Mucosa of descending colon (tissue), 3 donors: ENCODE measurements at regions not wholly inside any gene's neighbourhood (a gene's known extent, or its start where the extent isn't known, plus 50 kb on each side); places are given as distances from the start of the nearest gene placed in this dataset.

Source experiments
- ATAC-seq: fragments of 200-7000 bp; cut with Tn5 transposase; one replicate; pipeline ENCODE4 v1.9.1; 2020; ENCODE audit warnings: mild to moderate bottlenecking, moderate library complexity
- DNase-seq, 3 donors: peaks; one replicate each; pipeline ENCODE4 v3.0.0-alpha.2; 2020
- H3K36me3 ChIP-seq: fragments of 200-600 bp; one replicate; pipeline ENCODE4 v1.8.0; 2021; ENCODE audit warnings: low read depth, mild to moderate bottlenecking
- H3K4me1 ChIP-seq: fragments of 200-600 bp; one replicate; pipeline ENCODE4 v1.8.0; 2021; ENCODE audit warnings: low read depth, mild to moderate bottlenecking
- H3K4me3 ChIP-seq: fragments of 200-600 bp; one replicate; pipeline ENCODE4 v1.8.0; 2021; ENCODE audit warnings: mild to moderate bottlenecking
- H3K9me3 ChIP-seq: fragments of 200-600 bp; one replicate; pipeline ENCODE4 v1.8.0; 2021; ENCODE audit warnings: mild to moderate bottlenecking
- intact Hi-C, 2 donors: fragments of 100-400 bp; cut with DNase I in 1 of 2; cut with micrococcal nuclease in 1 of 2; formaldehyde crosslinking; loops; one replicate each; pipeline versions ENCODE4 v1.11.0 to v1.11.1; 2022; cut with DNase I, micrococcal nuclease
- TF ChIP-seq, protein P1 (sequence below): fragments of 200-600 bp; IDR thresholded peaks from one replicate; pipeline ENCODE4 v1.8.0; 2022; ENCODE audit warnings: antibody characterized with exemption, mild to moderate bottlenecking
- donor health status: DM: no; HTN: no; CAD: no; lungs with moderate emphysema.
- donor health status: DM: no; HTN: no; CAD: no.
- donor health status: DM: no; HTN: yes; CAD: no.

DNA sequence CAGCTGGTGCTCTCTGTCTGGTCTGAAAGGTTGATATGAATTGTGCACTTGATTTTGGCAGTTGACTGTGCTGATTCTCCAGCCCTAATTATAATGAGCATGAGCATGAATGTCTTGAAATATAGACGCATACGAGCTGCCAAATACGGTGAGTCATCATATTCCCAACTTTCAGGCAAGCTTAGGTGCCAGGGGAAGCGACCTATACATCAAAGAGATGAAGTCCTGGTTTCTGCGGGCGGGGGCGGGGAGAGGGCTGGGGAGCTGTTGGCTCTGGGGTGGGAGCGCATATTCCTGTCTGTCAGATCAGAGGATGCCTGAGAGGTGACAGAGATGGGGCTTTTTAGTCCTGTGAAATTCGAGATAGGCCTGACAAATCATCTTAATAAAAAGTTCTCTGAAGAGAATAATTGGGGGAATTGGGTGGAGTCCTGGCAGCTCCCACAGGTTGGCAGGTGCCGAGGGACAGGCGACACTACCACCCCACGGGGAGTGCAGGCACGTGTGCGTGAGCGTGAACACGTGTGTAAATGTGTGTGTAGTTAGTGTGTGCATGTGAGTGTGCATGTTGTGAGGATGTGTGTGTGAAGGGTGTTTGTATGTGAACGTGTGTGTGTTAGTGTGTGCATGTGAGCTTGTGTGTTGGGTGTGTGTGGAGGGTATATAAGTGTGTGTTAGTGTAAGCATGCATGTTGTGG, 865.3 kb downstream of the TBC1D22A start:
- no peaks in the 10 kb centered on the region for H3K4me1 ChIP-seq
- no peaks in the 10 kb centered on the region for H3K9me3 ChIP-seq
- ATAC-seq (no peak), DNase-seq (no peak)
- intact Hi-C loops: no loop called here
- no peak overlapping the region for H3K4me3 ChIP-seq
- TF ChIP-seq, protein P1, sequence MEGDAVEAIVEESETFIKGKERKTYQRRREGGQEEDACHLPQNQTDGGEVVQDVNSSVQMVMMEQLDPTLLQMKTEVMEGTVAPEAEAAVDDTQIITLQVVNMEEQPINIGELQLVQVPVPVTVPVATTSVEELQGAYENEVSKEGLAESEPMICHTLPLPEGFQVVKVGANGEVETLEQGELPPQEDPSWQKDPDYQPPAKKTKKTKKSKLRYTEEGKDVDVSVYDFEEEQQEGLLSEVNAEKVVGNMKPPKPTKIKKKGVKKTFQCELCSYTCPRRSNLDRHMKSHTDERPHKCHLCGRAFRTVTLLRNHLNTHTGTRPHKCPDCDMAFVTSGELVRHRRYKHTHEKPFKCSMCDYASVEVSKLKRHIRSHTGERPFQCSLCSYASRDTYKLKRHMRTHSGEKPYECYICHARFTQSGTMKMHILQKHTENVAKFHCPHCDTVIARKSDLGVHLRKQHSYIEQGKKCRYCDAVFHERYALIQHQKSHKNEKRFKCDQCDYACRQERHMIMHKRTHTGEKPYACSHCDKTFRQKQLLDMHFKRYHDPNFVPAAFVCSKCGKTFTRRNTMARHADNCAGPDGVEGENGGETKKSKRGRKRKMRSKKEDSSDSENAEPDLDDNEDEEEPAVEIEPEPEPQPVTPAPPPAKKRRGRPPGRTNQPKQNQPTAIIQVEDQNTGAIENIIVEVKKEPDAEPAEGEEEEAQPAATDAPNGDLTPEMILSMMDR: no peak
- H3K36me3 ChIP-seq: no peaks in the 10 kb centered on the region

DNA sequence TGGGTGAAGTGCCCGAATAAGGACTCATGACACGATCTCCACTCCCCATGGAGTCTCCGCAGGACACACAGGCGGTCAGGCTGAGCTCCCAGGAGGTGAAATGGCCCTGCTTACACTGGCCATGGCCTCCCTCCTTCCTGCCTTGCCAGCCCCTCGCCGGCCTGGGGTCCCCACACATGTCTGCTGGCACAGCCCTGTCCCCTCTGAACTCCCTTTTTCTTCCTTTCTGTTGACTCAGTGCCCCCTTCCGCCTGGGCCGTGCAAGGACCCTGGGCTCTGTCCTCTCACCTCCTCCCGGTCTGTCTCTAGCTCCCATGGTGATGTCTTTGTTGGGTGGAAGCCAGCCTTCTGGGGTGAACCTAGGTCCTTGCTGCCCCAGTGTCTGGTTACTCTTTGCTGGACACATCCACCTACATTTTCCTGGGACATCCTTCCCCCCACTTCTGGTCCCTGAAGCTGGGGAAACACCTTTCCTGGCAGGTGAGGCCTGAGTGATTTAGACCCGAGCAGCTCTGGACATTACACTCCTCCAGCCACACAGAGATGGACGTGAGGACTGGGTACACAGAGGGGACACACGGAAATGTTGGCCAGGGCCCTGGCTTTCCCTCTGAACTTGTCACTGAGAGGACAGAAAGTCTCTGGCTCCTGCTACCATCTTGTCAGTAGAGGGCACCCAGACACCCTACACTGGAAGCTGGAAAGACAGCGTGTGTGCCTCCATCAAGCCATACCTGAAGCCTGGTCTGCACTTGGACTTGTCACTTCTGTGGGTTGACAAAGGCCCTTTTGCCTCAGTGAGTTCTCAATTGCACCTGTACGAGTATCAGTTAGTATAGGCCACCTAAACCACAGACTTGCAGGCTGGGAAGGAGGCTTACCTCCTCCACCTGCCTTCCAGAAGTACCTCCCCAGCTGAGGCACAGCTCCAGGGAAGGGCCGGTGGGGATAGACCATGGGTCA, 864.3 kb downstream of the TBC1D22A start:
- Histone ChIP-seq H3K4me3 (no peak overlapping the region), H3K4me1 (no peaks in the 10 kb centered on the region), H3K9me3 (no peaks in the 10 kb centered on the region), H3K36me3 (no peaks in the 10 kb centered on the region)
- ATAC-seq (no peak), DNase-seq (no peak)
- intact Hi-C loops: no loop called here
- TF ChIP-seq, protein P1: no peak

DNA sequence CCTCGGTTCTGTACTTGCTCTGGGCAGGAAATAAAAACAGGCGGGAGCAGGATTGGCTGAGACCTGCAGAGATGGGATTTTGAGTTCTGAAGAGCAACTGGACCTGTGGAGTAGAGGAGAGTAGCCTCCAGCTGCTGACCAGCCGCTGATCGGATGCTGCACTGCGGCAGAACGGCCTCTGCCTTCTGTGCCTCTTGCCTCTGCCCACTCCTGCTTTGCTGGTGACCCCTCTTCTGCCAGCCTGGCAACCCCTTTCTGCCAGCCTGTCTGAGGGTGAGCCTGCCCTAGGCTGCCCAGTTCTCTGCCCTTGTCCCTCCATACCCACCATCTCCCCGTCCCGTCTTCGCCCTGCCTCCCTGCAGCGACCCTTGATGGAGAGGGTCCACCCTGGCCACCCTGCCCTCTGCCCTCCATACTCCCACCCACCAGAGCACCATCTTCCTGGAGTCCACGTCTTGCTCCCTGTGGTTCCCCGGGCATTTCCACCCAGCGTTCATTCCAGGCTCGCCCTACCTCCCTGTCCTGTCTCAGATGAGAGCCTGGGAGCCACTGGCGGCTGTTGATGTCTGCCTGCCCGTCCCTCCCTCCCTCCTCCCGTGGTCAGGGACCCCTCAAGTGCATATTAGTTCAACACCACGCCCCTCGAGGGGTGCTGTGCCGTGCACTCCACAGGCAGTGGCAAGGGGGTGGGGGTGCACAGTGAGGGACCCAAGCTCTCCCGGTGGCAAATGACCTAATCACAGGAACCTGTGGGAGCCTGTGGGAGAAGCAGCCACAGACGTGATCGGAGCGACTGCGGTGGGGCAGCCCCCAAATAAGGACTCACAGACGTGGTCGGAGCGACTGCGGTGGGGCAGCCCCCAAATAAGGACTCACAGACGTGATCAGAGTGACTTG, 863.3 kb downstream of the TBC1D22A start:
- H3K9me3 ChIP-seq: no peaks in the 10 kb centered on the region
- H3K4me3 ChIP-seq: no peak overlapping the region
- ATAC-seq (no peak), DNase-seq (no peak)
- H3K36me3 ChIP-seq: no peaks in the 10 kb centered on the region
- TF ChIP-seq, protein P1: no peak
- intact Hi-C loops: no loop called here
- H3K4me1 ChIP-seq: no peaks in the 10 kb centered on the region

DNA sequence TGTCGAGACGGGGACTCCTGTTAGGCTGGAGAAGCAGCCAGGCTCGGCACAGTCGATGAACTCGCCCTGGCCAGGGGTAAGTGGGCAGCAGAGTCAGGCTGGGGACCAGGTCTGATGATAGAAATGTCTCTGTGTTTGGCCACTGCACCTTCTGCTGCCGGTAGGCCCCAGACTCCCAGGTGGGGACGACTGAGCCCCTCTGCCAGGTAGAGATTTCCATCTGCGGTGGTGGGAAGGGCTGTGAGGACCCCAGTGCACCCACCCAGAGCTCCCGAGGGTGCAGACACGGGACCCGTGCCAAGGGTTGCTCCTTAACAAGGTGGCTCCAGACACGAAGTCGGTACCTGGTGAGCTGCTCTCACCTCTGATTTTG, 862.5 kb downstream of the TBC1D22A start:
- Histone ChIP-seq H3K36me3 (no peaks in the 10 kb centered on the region), H3K9me3 (no peaks in the 10 kb centered on the region), H3K4me3 (no peak overlapping the region), H3K4me1 (no peaks in the 10 kb centered on the region)
- TF ChIP-seq, protein P1: no peak
- DNase-seq: no peak
- ATAC-seq: no peak
- intact Hi-C loops: no loop called here

DNA sequence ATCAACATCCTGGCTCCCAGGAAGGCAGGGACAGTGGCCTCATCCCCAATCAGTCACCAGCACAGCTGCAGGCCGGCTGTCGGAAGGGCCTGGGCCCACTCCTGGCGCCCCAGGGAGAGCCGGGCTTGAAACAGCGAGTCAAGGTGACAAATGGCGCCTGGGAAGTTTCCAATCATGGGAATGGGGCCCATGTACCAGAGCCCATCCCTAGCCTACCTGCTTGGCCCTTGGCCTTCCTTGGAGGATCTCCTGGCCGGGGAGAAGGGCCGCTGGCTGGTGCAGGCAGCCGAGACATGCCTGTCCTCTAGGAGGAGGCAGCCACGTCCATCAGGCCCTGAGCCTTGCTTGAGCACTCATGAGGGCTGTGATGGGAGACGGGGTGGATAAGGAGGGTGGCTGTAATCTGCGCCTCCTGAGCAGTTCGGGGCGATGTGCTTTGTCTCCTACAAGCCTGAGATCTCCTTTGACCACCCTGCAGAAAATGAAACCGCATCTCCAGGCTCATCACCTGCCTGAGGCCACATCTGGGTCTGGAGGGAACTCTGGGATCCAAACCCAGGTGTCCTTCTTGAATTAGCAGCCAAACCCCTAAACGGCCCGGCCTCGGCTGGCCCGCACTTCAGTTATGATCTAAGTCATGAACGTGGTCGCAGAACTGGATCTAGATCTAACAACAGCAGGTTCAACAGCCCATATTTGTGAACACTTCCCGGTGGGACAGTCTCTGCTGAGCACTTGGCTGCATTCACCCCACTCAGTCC, 862.0 kb downstream of the TBC1D22A start:
- Histone ChIP-seq H3K36me3 (no peaks in the 10 kb centered on the region), H3K4me1 (no peaks in the 10 kb centered on the region), H3K4me3 (no peak overlapping the region), H3K9me3 (no peaks in the 10 kb centered on the region)
- intact Hi-C loops: no loop called here
- DNase-seq (no peak), ATAC-seq (no peak)
- TF ChIP-seq, protein P1: no peak
